Head of caudate nucleus (tissue), 42 donors: ENCODE measurements at regions not wholly inside any gene's neighbourhood (a gene's known extent, or its start where the extent isn't known, plus 50 kb on each side); places are given as distances from the start of the nearest gene placed in this dataset.

Experiments
- DNase-seq, 42 donors: peaks; one replicate each; pipeline versions ENCODE4 v3.0.0 to v3.0.0-alpha.2; 2020 to 2021; ENCODE audit warnings: mixed read lengths in 7 of 42
- intact Hi-C: fragments of 100-400 bp; cut with DNase I; formaldehyde crosslinking; loops from one replicate; pipeline ENCODE4 v1.15.0; 2022

GRCh38 chr22:48606684-48607307, 1220.9 kb downstream of the BRD1 start:
- peak in 3 of 42 donors; percentile 38 to 77 (median 55) for DNase-seq
- intact Hi-C loops = no loop called here

- intact Hi-C loops = no loop called here
- peak in 34 of 42 donors; percentile 13 to 87 (median 63) for DNase-seq
Measured at GRCh38 chr22:48605856-48606481, 1221.7 kb downstream of the BRD1 start.

- no peak for DNase-seq
- intact Hi-C loops = no loop called here
Measured at GRCh38 chr22:48605125-48605524, 1222.5 kb downstream of the BRD1 start.

GRCh38 chr22:48603621-48604320, 1223.9 kb downstream of the BRD1 start:
- peak in 31 of 42 donors; percentile 34 to 85 (median 56) for DNase-seq
- intact Hi-C loops = no loop called here

- intact Hi-C loops = no loop called here
- peak in 1 of 42 donors; percentile 47 for DNase-seq
Measured at GRCh38 chr22:48602805-48603518, 1224.7 kb downstream of the BRD1 start.

GRCh38 chr22:48600681-48601080, 1227.0 kb downstream of the BRD1 start:
- peak in 13 of 42 donors; percentile 31 to 80 (median 55) for DNase-seq
- intact Hi-C loops = no loop called here

- DNase-seq = no peak
- intact Hi-C loops = no loop called here
Measured at GRCh38 chr22:48600171-48600570, 1227.5 kb downstream of the BRD1 start.

- DNase-seq = no peak
- intact Hi-C loops = no loop called here
Measured at GRCh38 chr22:48599346-48599745, 1228.3 kb downstream of the BRD1 start.

- intact Hi-C loops = no loop called here
- DNase-seq = peak in 1 of 42 donors; percentile 79
Measured at GRCh38 chr22:48596111-48596850, 1231.4 kb downstream of the BRD1 start.

- no peak for DNase-seq
- intact Hi-C loops = no loop called here
Measured at GRCh38 chr22:48595511-48595905, 1232.2 kb downstream of the BRD1 start.

- intact Hi-C loops = no loop called here
- peak in 1 of 42 donors; percentile 69 for DNase-seq
Measured at GRCh38 chr22:48594757-48595510, 1232.7 kb downstream of the BRD1 start.

GRCh38 chr22:48594016-48594756, 1233.5 kb downstream of the BRD1 start:
- intact Hi-C loops = no loop called here
- DNase-seq = no peak

GRCh38 chr22:48593551-48593950, 1234.1 kb downstream of the BRD1 start:
- intact Hi-C loops = no loop called here
- no peak for DNase-seq

- intact Hi-C loops = no loop called here
- DNase-seq = no peak
Measured at GRCh38 chr22:48592931-48593330, 1234.7 kb downstream of the BRD1 start.

- no peak for DNase-seq
- intact Hi-C loops = no loop called here
Measured at GRCh38 chr22:48592488-48592887, 1235.2 kb downstream of the BRD1 start.

GRCh38 chr22:48592066-48592345, 1235.7 kb downstream of the BRD1 start:
- no peak for DNase-seq
- intact Hi-C loops = no loop called here

- intact Hi-C loops = no loop called here
- DNase-seq = no peak
Measured at GRCh38 chr22:48591286-48592065, 1236.2 kb downstream of the BRD1 start.
